ENCODE measurements at regions not wholly inside any gene's neighbourhood (a gene's known extent, or its start where the extent isn't known, plus 50 kb on each side); places are given as distances from the start of the nearest gene placed in this dataset.

GRCh38 chr11:81286550-81286949 lies 1447.1 kb downstream of the FAM181B start:
- TF ChIP-seq CTCF (IDR thresholded peaks at IDR 0.05) (no peak), POLR2A (IDR thresholded peaks at IDR 0.05) (no peak)
